ENCODE measurements at regions not wholly inside any gene's neighbourhood (a gene's known extent, or its start where the extent isn't known, plus 50 kb on each side); places are given as distances from the start of the nearest gene placed in this dataset.

DNA sequence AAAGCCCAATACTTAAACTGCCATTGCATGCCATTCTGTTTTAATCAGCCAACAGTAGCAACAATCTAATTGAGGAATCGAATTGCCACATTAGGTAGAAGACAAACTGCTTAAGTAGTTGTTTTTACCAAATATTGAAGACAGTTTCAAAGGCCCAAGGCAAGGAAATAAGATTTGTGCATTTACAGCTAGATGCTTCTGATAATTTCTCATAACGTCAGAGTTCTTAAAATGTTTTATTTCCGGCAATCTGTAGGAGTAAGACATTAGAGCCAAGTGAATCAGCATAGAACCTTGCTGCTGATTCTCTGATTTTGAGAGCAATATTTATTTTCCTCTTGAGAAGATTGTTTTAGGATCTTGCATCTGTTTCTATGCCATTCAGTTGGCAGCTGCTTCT lies 174.3 kb downstream of the RBM43 start:
- H3K4me1 ChIP-seq (ENCODE audit: insufficient read depth): no peaks in the 10 kb centered on the region
- H3K4me3 ChIP-seq: no peak overlapping the region
- 85% methylated on average over 3 of the region's 3 CpGs for WGBS (ENCODE audit: low lambda C conversion rate, missing lambda C conversion rate)
- no peak for DNase-seq (ENCODE audit: low spot score)
- no peaks in the 10 kb centered on the region for H3K9me3 ChIP-seq (ENCODE audit: low read depth)
- no peak overlapping the region for H3K27ac ChIP-seq
- no peaks in the 10 kb centered on the region for H4K20me1 ChIP-seq (ENCODE audit: insufficient read depth, poor library complexity, severe bottlenecking)
- H3K27me3 ChIP-seq: peaks cover 6% of the 10 kb centered on the region
- no peak overlapping the region for H2AFZ ChIP-seq
- no peaks in the 10 kb centered on the region for H3K9me2 ChIP-seq (replicated peaks; ENCODE audit: insufficient read depth)
- TF ChIP-seq EZH2 (IDR thresholded peaks at IDR 0.05; ENCODE audit: borderline replicate concordance): no peak
- no peak for TF ChIP-seq EZH2phosphoT487 (IDR thresholded peaks at IDR 0.05; ENCODE audit: low read depth, severe bottlenecking, unreplicated experiment)
- TF ChIP-seq, protein P1, sequence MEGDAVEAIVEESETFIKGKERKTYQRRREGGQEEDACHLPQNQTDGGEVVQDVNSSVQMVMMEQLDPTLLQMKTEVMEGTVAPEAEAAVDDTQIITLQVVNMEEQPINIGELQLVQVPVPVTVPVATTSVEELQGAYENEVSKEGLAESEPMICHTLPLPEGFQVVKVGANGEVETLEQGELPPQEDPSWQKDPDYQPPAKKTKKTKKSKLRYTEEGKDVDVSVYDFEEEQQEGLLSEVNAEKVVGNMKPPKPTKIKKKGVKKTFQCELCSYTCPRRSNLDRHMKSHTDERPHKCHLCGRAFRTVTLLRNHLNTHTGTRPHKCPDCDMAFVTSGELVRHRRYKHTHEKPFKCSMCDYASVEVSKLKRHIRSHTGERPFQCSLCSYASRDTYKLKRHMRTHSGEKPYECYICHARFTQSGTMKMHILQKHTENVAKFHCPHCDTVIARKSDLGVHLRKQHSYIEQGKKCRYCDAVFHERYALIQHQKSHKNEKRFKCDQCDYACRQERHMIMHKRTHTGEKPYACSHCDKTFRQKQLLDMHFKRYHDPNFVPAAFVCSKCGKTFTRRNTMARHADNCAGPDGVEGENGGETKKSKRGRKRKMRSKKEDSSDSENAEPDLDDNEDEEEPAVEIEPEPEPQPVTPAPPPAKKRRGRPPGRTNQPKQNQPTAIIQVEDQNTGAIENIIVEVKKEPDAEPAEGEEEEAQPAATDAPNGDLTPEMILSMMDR (IDR thresholded peaks at IDR 0.05; ENCODE audit: poor library complexity): no peak
- no peak overlapping the region for H3K4me2 ChIP-seq
- no peaks in the 10 kb centered on the region for H3K79me2 ChIP-seq
- no peaks in the 10 kb centered on the region for H3K36me3 ChIP-seq (replicated peaks; ENCODE audit: insufficient read depth, low read depth)

DNA sequence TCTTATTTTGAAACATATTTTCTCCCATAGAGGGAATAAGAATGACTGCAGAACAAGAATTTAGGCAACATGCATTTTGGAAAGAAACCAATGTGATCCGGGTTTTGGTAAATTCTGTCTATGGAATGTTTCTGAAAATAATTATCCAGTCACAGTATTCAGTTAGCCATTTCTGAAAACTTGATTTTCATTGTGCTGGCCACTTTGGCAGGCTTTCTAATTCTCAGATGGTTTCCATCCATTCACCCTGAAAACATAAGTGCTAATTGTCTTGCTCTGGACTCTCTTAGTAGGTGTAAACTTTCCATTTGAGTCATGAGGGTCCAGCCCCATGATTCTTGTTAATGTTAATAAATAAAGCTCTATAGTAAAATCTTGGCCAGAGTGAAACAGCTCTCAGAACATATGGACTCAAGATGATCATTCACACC lies 176.5 kb downstream of the RBM43 start:
- H2AFZ ChIP-seq: no peak overlapping the region
- DNase-seq (ENCODE audit: low spot score): no peak
- no peak overlapping the region for H3K4me2 ChIP-seq
- no peaks in the 10 kb centered on the region for H3K4me1 ChIP-seq (ENCODE audit: insufficient read depth)
- H3K79me2 ChIP-seq: no peaks in the 10 kb centered on the region
- no peaks in the 10 kb centered on the region for H3K36me3 ChIP-seq (replicated peaks; ENCODE audit: insufficient read depth, low read depth)
- no peaks in the 10 kb centered on the region for H3K9me3 ChIP-seq (ENCODE audit: low read depth)
- peaks cover 6% of the 10 kb centered on the region for H3K27me3 ChIP-seq
- 81% methylated on average over 1 of the region's 1 CpG for WGBS (ENCODE audit: low lambda C conversion rate, missing lambda C conversion rate)
- no peaks in the 10 kb centered on the region for H3K9me2 ChIP-seq (replicated peaks; ENCODE audit: insufficient read depth)
- no peak overlapping the region for H3K4me3 ChIP-seq
- H4K20me1 ChIP-seq (ENCODE audit: insufficient read depth, poor library complexity, severe bottlenecking): no peaks in the 10 kb centered on the region
- no peak overlapping the region for H3K27ac ChIP-seq
- TF ChIP-seq EZH2 (IDR thresholded peaks at IDR 0.05; ENCODE audit: borderline replicate concordance): no peak
- TF ChIP-seq, protein P1 (IDR thresholded peaks at IDR 0.05; ENCODE audit: poor library complexity): no peak
- no peak for TF ChIP-seq EZH2phosphoT487 (IDR thresholded peaks at IDR 0.05; ENCODE audit: low read depth, severe bottlenecking, unreplicated experiment)

GRCh38 chr2:151083856-151084795 lies 177.5 kb downstream of the RBM43 start:
- H3K4me1 ChIP-seq (ENCODE audit: insufficient read depth): no peaks in the 10 kb centered on the region
- no peaks in the 10 kb centered on the region for H3K79me2 ChIP-seq
- TF ChIP-seq EZH2 (IDR thresholded peaks at IDR 0.05; ENCODE audit: borderline replicate concordance) (no peak), EZH2phosphoT487 (IDR thresholded peaks at IDR 0.05; ENCODE audit: low read depth, severe bottlenecking, unreplicated experiment) (no peak)
- TF ChIP-seq, protein P1 (IDR thresholded peaks at IDR 0.05; ENCODE audit: poor library complexity): no peak
- H4K20me1 ChIP-seq (ENCODE audit: insufficient read depth, poor library complexity, severe bottlenecking): no peaks in the 10 kb centered on the region
- WGBS (ENCODE audit: low lambda C conversion rate, missing lambda C conversion rate): 79% methylated on average over 7 of the region's 7 CpGs
- no peaks in the 10 kb centered on the region for H3K9me3 ChIP-seq (ENCODE audit: low read depth)
- H3K9me2 ChIP-seq (replicated peaks; ENCODE audit: insufficient read depth): no peaks in the 10 kb centered on the region
- H3K4me3 ChIP-seq: no peak overlapping the region
- no peak overlapping the region for H3K27ac ChIP-seq
- no peak overlapping the region for H2AFZ ChIP-seq
- no peak for DNase-seq (ENCODE audit: low spot score)
- H3K27me3 ChIP-seq: no peaks in the 10 kb centered on the region
- H3K4me2 ChIP-seq: no peak overlapping the region
- no peaks in the 10 kb centered on the region for H3K36me3 ChIP-seq (replicated peaks; ENCODE audit: insufficient read depth, low read depth)
